ENCODE measurements at regions not wholly inside any gene's neighbourhood (a gene's known extent, or its start where the extent isn't known, plus 50 kb on each side); places are given as distances from the start of the nearest gene placed in this dataset.

DNA sequence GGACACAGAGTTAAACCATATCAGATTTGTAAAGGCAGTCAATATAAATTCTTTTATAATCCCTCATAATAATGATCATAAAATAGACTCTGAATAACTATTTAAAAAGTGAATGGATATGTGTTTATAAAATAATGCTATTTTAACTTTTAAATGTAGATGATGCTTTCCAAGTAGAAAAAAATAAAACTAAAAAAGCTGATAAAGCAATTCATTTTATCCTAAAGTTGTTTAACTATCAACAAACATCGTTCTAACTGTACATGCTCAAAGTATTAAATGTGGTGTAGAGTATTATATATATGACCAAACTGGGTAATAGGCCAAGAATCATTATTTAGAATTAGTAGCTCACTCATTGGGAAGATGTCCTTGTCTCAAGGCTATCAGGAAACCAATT lies 248.3 kb upstream of the CLEC14A start:
- H3K36me3 ChIP-seq (ENCODE audit: control insufficient read depth, insufficient read depth, low read length), result no peaks in the 10 kb centered on the region
- TF ChIP-seq EZH2 (IDR thresholded peaks at IDR 0.05; ENCODE audit: low read length, missing control alignments), result no peak

DNA sequence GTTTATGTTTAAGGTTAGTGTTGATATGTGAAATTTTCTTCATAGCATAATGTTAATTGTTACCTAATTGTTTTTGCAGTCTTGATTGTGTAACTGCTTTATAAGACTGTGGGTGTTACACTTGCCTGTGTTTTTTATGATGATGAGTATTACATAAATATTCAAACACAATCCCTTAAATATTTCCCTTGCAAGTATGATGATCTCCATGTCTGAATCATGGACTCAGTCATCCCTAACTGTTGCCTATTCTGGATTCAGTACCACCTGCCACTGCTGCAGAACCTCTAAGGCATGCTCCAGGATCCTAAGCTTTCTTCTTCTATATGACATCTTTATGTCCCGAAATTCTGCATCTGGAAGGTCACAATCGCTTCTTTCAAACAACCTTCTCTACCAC lies 246.3 kb upstream of the CLEC14A start:
- H3K79me2 ChIP-seq (ENCODE audit: control insufficient read depth, insufficient read depth, low read length), result no peaks in the 10 kb centered on the region
- no peak overlapping the region for H3K27ac ChIP-seq (ENCODE audit: insufficient read depth, low read length)
- TF ChIP-seq, protein P1, sequence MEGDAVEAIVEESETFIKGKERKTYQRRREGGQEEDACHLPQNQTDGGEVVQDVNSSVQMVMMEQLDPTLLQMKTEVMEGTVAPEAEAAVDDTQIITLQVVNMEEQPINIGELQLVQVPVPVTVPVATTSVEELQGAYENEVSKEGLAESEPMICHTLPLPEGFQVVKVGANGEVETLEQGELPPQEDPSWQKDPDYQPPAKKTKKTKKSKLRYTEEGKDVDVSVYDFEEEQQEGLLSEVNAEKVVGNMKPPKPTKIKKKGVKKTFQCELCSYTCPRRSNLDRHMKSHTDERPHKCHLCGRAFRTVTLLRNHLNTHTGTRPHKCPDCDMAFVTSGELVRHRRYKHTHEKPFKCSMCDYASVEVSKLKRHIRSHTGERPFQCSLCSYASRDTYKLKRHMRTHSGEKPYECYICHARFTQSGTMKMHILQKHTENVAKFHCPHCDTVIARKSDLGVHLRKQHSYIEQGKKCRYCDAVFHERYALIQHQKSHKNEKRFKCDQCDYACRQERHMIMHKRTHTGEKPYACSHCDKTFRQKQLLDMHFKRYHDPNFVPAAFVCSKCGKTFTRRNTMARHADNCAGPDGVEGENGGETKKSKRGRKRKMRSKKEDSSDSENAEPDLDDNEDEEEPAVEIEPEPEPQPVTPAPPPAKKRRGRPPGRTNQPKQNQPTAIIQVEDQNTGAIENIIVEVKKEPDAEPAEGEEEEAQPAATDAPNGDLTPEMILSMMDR (conservative IDR thresholded peaks at IDR 0.05 in 1 of 2, IDR thresholded peaks at IDR 0.05 in 1 of 2; ENCODE audit: low read depth in 1 of 2, low read length in 2 of 2), result no peak
- TF ChIP-seq EZH2 (IDR thresholded peaks at IDR 0.05; ENCODE audit: low read length, missing control alignments), result no peak
- no peak overlapping the region for H3K4me2 ChIP-seq (ENCODE audit: extremely low read depth, insufficient read depth, low read length)
- no peaks in the 10 kb centered on the region for H3K4me1 ChIP-seq (ENCODE audit: control insufficient read depth, extremely low read depth, insufficient read depth, low read length)
- no peak overlapping the region for H2AFZ ChIP-seq (ENCODE audit: low read length)
- H3K36me3 ChIP-seq (ENCODE audit: control insufficient read depth, insufficient read depth, low read length), result no peaks in the 10 kb centered on the region
- no peaks in the 10 kb centered on the region for H3K27me3 ChIP-seq (ENCODE audit: control insufficient read depth, insufficient read depth, low read length)
- H4K20me1 ChIP-seq (ENCODE audit: control insufficient read depth, extremely low read depth, insufficient read depth, low read length), result no peaks in the 10 kb centered on the region
- no peak overlapping the region for H3K9ac ChIP-seq (ENCODE audit: insufficient read depth, low read length)
- H3K4me3 ChIP-seq (replicated peaks in 1 of 4; ENCODE audit: control extremely low read depth in 1 of 4, insufficient read depth in 1 of 4, low read depth in 3 of 4, low read length in 4 of 4), result no peak overlapping the region
- no peaks in the 10 kb centered on the region for H3K9me3 ChIP-seq (ENCODE audit: control insufficient read depth, insufficient read depth, low read depth, low read length)
- DNase-seq (ENCODE audit: low read depth in 2 of 2), result no peak

More for the DNA sequence above, 248.3 kb upstream of the CLEC14A start:
- DNase-seq (ENCODE audit: low read depth in 2 of 2), result no peak
- no peak overlapping the region for H3K9ac ChIP-seq (ENCODE audit: insufficient read depth, low read length)
- H4K20me1 ChIP-seq (ENCODE audit: control insufficient read depth, extremely low read depth, insufficient read depth, low read length), result no peaks in the 10 kb centered on the region
- no peaks in the 10 kb centered on the region for H3K27me3 ChIP-seq (ENCODE audit: control insufficient read depth, insufficient read depth, low read length)
- H3K4me3 ChIP-seq (replicated peaks in 1 of 4; ENCODE audit: control extremely low read depth in 1 of 4, insufficient read depth in 1 of 4, low read depth in 3 of 4, low read length in 4 of 4), result no peak overlapping the region
- H3K9me3 ChIP-seq (ENCODE audit: control insufficient read depth, insufficient read depth, low read depth, low read length), result no peaks in the 10 kb centered on the region
- no peak overlapping the region for H3K4me2 ChIP-seq (ENCODE audit: extremely low read depth, insufficient read depth, low read length)
- no peak overlapping the region for H3K27ac ChIP-seq (ENCODE audit: insufficient read depth, low read length)
- no peaks in the 10 kb centered on the region for H3K4me1 ChIP-seq (ENCODE audit: control insufficient read depth, extremely low read depth, insufficient read depth, low read length)
- H3K79me2 ChIP-seq (ENCODE audit: control insufficient read depth, insufficient read depth, low read length), result no peaks in the 10 kb centered on the region
- no peak overlapping the region for H2AFZ ChIP-seq (ENCODE audit: low read length)

DNA sequence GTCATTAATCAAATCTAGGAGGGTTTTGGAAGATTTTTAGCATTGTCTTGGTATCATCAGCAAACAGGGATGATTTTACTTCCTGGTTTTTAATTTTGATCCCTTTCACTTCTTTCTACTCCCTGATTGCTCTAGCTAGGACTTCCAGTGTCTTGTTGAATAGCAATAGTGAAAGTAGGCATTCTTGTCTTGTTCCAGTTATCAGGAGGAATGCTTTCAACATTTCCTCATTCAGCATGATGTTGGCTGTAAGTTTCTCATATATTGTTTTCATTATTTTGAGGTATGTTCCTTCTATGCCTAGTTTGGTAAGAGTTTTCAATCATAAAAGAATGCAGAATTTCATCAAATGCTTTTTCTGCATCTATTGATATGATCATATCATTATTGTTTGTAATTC lies 244.2 kb upstream of the CLEC14A start:
- no peak overlapping the region for H2AFZ ChIP-seq (ENCODE audit: low read length)
- peak in 1 of 2 donors; percentile 5 for DNase-seq (ENCODE audit: low read depth in 2 of 2)

DNA sequence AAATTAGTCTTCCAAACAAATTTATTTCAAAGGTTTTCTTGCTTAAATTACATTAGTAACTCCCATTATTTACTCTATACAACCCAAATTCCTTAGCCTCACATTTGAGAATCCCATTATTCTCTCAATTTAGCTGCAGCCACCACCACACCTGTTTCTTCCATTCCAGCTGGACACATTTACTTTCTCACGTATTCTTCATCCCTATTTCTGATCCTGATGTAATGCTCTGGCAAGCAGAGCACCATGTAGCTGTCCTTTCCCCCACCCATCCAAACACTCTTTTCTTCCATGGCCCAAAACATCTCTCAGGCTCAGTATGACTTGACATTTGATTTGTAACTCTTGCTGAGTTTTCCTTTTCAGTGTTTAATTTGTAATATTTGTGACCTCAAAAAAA lies 240.2 kb upstream of the CLEC14A start:
- Histone ChIP-seq H3K36me3 (ENCODE audit: control insufficient read depth, insufficient read depth, low read length) (no peaks in the 10 kb centered on the region), H3K4me2 (ENCODE audit: extremely low read depth, insufficient read depth, low read length) (no peak overlapping the region), H3K9ac (ENCODE audit: insufficient read depth, low read length) (no peak overlapping the region), H2AFZ (ENCODE audit: low read length) (no peak overlapping the region), H3K27ac (ENCODE audit: insufficient read depth, low read length) (no peak overlapping the region), H3K4me1 (ENCODE audit: control insufficient read depth, extremely low read depth, insufficient read depth, low read length) (no peaks in the 10 kb centered on the region), H3K79me2 (ENCODE audit: control insufficient read depth, insufficient read depth, low read length) (no peaks in the 10 kb centered on the region), H3K9me3 (ENCODE audit: control insufficient read depth, insufficient read depth, low read depth, low read length) (no peaks in the 10 kb centered on the region), H4K20me1 (ENCODE audit: control insufficient read depth, extremely low read depth, insufficient read depth, low read length) (no peaks in the 10 kb centered on the region), H3K27me3 (ENCODE audit: control insufficient read depth, insufficient read depth, low read length) (no peaks in the 10 kb centered on the region), H3K4me3 (replicated peaks in 1 of 4; ENCODE audit: control extremely low read depth in 1 of 4, insufficient read depth in 1 of 4, low read depth in 3 of 4, low read length in 4 of 4) (no peak overlapping the region)
- no peak for DNase-seq (ENCODE audit: low read depth in 2 of 2)
- TF ChIP-seq EZH2 (IDR thresholded peaks at IDR 0.05; ENCODE audit: low read length, missing control alignments), result no peak
- TF ChIP-seq, protein P1 (conservative IDR thresholded peaks at IDR 0.05 in 1 of 2, IDR thresholded peaks at IDR 0.05 in 1 of 2; ENCODE audit: low read depth in 1 of 2, low read length in 2 of 2), result no peak

More for the DNA sequence above, 244.2 kb upstream of the CLEC14A start:
- Histone ChIP-seq H3K9me3 (ENCODE audit: control insufficient read depth, insufficient read depth, low read depth, low read length) (no peaks in the 10 kb centered on the region), H3K36me3 (ENCODE audit: control insufficient read depth, insufficient read depth, low read length) (no peaks in the 10 kb centered on the region), H3K27me3 (ENCODE audit: control insufficient read depth, insufficient read depth, low read length) (no peaks in the 10 kb centered on the region), H4K20me1 (ENCODE audit: control insufficient read depth, extremely low read depth, insufficient read depth, low read length) (no peaks in the 10 kb centered on the region), H3K9ac (ENCODE audit: insufficient read depth, low read length) (no peak overlapping the region), H3K4me2 (ENCODE audit: extremely low read depth, insufficient read depth, low read length) (no peak overlapping the region), H3K79me2 (ENCODE audit: control insufficient read depth, insufficient read depth, low read length) (no peaks in the 10 kb centered on the region), H3K27ac (ENCODE audit: insufficient read depth, low read length) (no peak overlapping the region), H3K4me1 (ENCODE audit: control insufficient read depth, extremely low read depth, insufficient read depth, low read length) (no peaks in the 10 kb centered on the region), H3K4me3 (replicated peaks in 1 of 4; ENCODE audit: control extremely low read depth in 1 of 4, insufficient read depth in 1 of 4, low read depth in 3 of 4, low read length in 4 of 4) (no peak overlapping the region)
- no peak for TF ChIP-seq EZH2 (IDR thresholded peaks at IDR 0.05; ENCODE audit: low read length, missing control alignments)

All from fibroblast of lung (primary cell).